ENCODE measurements at regions not wholly inside any gene's neighbourhood (a gene's known extent, or its start where the extent isn't known, plus 50 kb on each side); places are given as distances from the start of the nearest gene placed in this dataset.

GRCh38 chr14:36020120-36021029 lies 156.1 kb downstream of the PTCSC3 start:
- no peak for DNase-seq (ENCODE audit: low read depth, low spot score)
- no peaks in the 10 kb centered on the region for H3K36me3 ChIP-seq (ENCODE audit: insufficient read depth, insufficient read length, low read length)
- TF ChIP-seq YY1 (IDR thresholded peaks at IDR 0.05; ENCODE audit: insufficient read depth, insufficient read length) = no peak
- no peak for TF ChIP-seq ZNF274 (IDR thresholded peaks at IDR 0.05; ENCODE audit: low read depth, low read length)
- TF ChIP-seq SUZ12 (IDR thresholded peaks at IDR 0.05; ENCODE audit: extremely low read depth, insufficient read depth, insufficient read length) = no peak
- H3K9ac ChIP-seq (ENCODE audit: insufficient read length, low read depth) = no peak overlapping the region
- no peaks in the 10 kb centered on the region for H3K27me3 ChIP-seq (ENCODE audit: insufficient read depth, insufficient read length)
- no peaks in the 10 kb centered on the region for H3K9me3 ChIP-seq (ENCODE audit: insufficient read depth, low read length)
- no peak overlapping the region for H3K4me3 ChIP-seq (ENCODE audit: insufficient read length, low read depth)
- H3K4me1 ChIP-seq (ENCODE audit: insufficient read depth, insufficient read length) = no peaks in the 10 kb centered on the region

DNA sequence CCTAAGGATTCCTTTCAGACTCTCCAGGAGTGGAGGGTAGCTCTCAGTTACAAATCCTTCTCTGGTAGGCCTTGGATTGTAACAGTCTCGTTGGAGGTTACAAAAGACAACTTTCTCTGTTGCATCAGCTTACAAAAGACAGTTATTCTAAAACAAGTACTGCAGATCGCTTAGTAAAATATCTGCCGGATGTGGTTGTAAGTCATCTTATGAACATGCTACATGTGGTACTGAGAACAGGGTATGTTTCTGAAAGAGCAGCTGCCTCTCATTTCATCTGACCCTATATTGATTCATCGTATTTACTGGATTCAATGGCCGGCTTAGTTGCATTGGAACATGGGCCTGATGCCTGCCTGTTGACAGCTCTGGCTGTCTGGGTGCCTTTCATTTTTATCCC lies 157.4 kb downstream of the PTCSC3 start:
- H3K4me1 ChIP-seq (ENCODE audit: insufficient read depth, insufficient read length) = no peaks in the 10 kb centered on the region
- no peaks in the 10 kb centered on the region for H3K36me3 ChIP-seq (ENCODE audit: insufficient read depth, insufficient read length, low read length)
- TF ChIP-seq YY1 (IDR thresholded peaks at IDR 0.05; ENCODE audit: insufficient read depth, insufficient read length) = no peak
- no peak for TF ChIP-seq ZNF274 (IDR thresholded peaks at IDR 0.05; ENCODE audit: low read depth, low read length)
- TF ChIP-seq SUZ12 (IDR thresholded peaks at IDR 0.05; ENCODE audit: extremely low read depth, insufficient read depth, insufficient read length) = no peak
- H3K9ac ChIP-seq (ENCODE audit: insufficient read length, low read depth) = no peak overlapping the region
- H3K4me3 ChIP-seq (ENCODE audit: insufficient read length, low read depth) = no peak overlapping the region
- no peak for DNase-seq (ENCODE audit: low read depth, low spot score)
- H3K27me3 ChIP-seq (ENCODE audit: insufficient read depth, insufficient read length) = no peaks in the 10 kb centered on the region
- no peaks in the 10 kb centered on the region for H3K9me3 ChIP-seq (ENCODE audit: insufficient read depth, low read length)

DNA sequence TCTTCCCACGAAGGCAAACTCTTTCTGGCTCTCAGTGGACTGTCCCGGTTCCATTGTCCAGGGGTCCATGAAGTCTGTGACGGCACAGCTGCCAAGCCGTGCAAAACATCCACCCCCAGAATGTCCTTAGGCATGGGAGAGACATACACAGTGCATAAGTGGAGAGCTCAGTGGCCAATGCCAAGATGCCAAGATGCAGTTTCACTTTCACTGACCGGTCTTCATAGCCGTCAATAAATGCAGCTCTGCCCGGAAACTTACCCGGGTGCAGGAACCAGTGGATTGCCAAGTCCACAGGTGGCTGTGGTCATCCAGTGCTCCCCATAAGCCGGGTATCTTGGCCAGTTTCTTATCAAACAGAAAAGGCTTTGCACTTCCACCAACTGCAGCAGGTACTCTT lies 162.3 kb downstream of the PTCSC3 start:
- Histone ChIP-seq H3K9me3 (ENCODE audit: insufficient read depth, low read length) (no peaks in the 10 kb centered on the region), H3K36me3 (ENCODE audit: insufficient read depth, insufficient read length, low read length) (no peaks in the 10 kb centered on the region), H3K4me1 (ENCODE audit: insufficient read depth, insufficient read length) (no peaks in the 10 kb centered on the region), H3K4me3 (ENCODE audit: insufficient read length, low read depth) (no peak overlapping the region), H3K9ac (ENCODE audit: insufficient read length, low read depth) (no peak overlapping the region), H3K27me3 (ENCODE audit: insufficient read depth, insufficient read length) (no peaks in the 10 kb centered on the region)
- TF ChIP-seq ZNF274 (IDR thresholded peaks at IDR 0.05; ENCODE audit: low read depth, low read length) = no peak
- TF ChIP-seq YY1 (IDR thresholded peaks at IDR 0.05; ENCODE audit: insufficient read depth, insufficient read length) = no peak
- TF ChIP-seq SUZ12 (IDR thresholded peaks at IDR 0.05; ENCODE audit: extremely low read depth, insufficient read depth, insufficient read length) = no peak
- DNase-seq (ENCODE audit: low read depth, low spot score) = no peak

GRCh38 chr14:36013483-36013882 lies 163.0 kb downstream of the PTCSC3 start:
- DNase-seq (ENCODE audit: low read depth, low spot score) = no peak
- no peak overlapping the region for H3K4me3 ChIP-seq (ENCODE audit: insufficient read length, low read depth)
- no peaks in the 10 kb centered on the region for H3K9me3 ChIP-seq (ENCODE audit: insufficient read depth, low read length)

GRCh38 chr14:36012621-36013020 lies 163.9 kb downstream of the PTCSC3 start:
- no peak for DNase-seq (ENCODE audit: low read depth, low spot score)
- Histone ChIP-seq H3K9me3 (ENCODE audit: insufficient read depth, low read length) (no peaks in the 10 kb centered on the region), H3K27me3 (ENCODE audit: insufficient read depth, insufficient read length) (no peaks in the 10 kb centered on the region), H3K36me3 (ENCODE audit: insufficient read depth, insufficient read length, low read length) (no peaks in the 10 kb centered on the region), H3K4me3 (ENCODE audit: insufficient read length, low read depth) (no peak overlapping the region), H3K4me1 (ENCODE audit: insufficient read depth, insufficient read length) (no peaks in the 10 kb centered on the region), H3K9ac (ENCODE audit: insufficient read length, low read depth) (no peak overlapping the region)
- TF ChIP-seq SUZ12 (IDR thresholded peaks at IDR 0.05; ENCODE audit: extremely low read depth, insufficient read depth, insufficient read length) (no peak), YY1 (IDR thresholded peaks at IDR 0.05; ENCODE audit: insufficient read depth, insufficient read length) (no peak), ZNF274 (IDR thresholded peaks at IDR 0.05; ENCODE audit: low read depth, low read length) (no peak)

More at GRCh38 chr14:36013483-36013882, 163.0 kb downstream of the PTCSC3 start:
- Histone ChIP-seq H3K9ac (ENCODE audit: insufficient read length, low read depth) (no peak overlapping the region), H3K4me1 (ENCODE audit: insufficient read depth, insufficient read length) (no peaks in the 10 kb centered on the region), H3K36me3 (ENCODE audit: insufficient read depth, insufficient read length, low read length) (no peaks in the 10 kb centered on the region), H3K27me3 (ENCODE audit: insufficient read depth, insufficient read length) (no peaks in the 10 kb centered on the region)
- TF ChIP-seq ZNF274 (IDR thresholded peaks at IDR 0.05; ENCODE audit: low read depth, low read length) = no peak
- no peak for TF ChIP-seq SUZ12 (IDR thresholded peaks at IDR 0.05; ENCODE audit: extremely low read depth, insufficient read depth, insufficient read length)
- TF ChIP-seq YY1 (IDR thresholded peaks at IDR 0.05; ENCODE audit: insufficient read depth, insufficient read length) = no peak

GRCh38 chr14:36009643-36010042 lies 166.9 kb downstream of the PTCSC3 start:
- H3K4me1 ChIP-seq (ENCODE audit: insufficient read depth, insufficient read length) = no peaks in the 10 kb centered on the region
- H3K36me3 ChIP-seq (ENCODE audit: insufficient read depth, insufficient read length, low read length) = no peaks in the 10 kb centered on the region
- TF ChIP-seq ZNF274 (IDR thresholded peaks at IDR 0.05; ENCODE audit: low read depth, low read length) (no peak), SUZ12 (IDR thresholded peaks at IDR 0.05; ENCODE audit: extremely low read depth, insufficient read depth, insufficient read length) (no peak), YY1 (IDR thresholded peaks at IDR 0.05; ENCODE audit: insufficient read depth, insufficient read length) (no peak)
- H3K9ac ChIP-seq (ENCODE audit: insufficient read length, low read depth) = no peak overlapping the region
- no peaks in the 10 kb centered on the region for H3K9me3 ChIP-seq (ENCODE audit: insufficient read depth, low read length)
- H3K27me3 ChIP-seq (ENCODE audit: insufficient read depth, insufficient read length) = no peaks in the 10 kb centered on the region
- no peak for DNase-seq (ENCODE audit: low read depth, low spot score)
- no peak overlapping the region for H3K4me3 ChIP-seq (ENCODE audit: insufficient read length, low read depth)

- Histone ChIP-seq H3K27me3 (ENCODE audit: insufficient read depth, insufficient read length) (no peaks in the 10 kb centered on the region), H3K4me3 (ENCODE audit: insufficient read length, low read depth) (no peak overlapping the region), H3K4me1 (ENCODE audit: insufficient read depth, insufficient read length) (no peaks in the 10 kb centered on the region), H3K9ac (ENCODE audit: insufficient read length, low read depth) (no peak overlapping the region), H3K9me3 (ENCODE audit: insufficient read depth, low read length) (no peaks in the 10 kb centered on the region), H3K36me3 (ENCODE audit: insufficient read depth, insufficient read length, low read length) (no peaks in the 10 kb centered on the region)
- no peak for TF ChIP-seq YY1 (IDR thresholded peaks at IDR 0.05; ENCODE audit: insufficient read depth, insufficient read length)
- TF ChIP-seq SUZ12 (IDR thresholded peaks at IDR 0.05; ENCODE audit: extremely low read depth, insufficient read depth, insufficient read length) = no peak
- no peak for TF ChIP-seq ZNF274 (IDR thresholded peaks at IDR 0.05; ENCODE audit: low read depth, low read length)
- no peak for DNase-seq (ENCODE audit: low read depth, low spot score)
These were observed 169.9 kb downstream of the PTCSC3 start for GRCh38 chr14:36006623-36007022.
